GM19351 (cell line): ENCODE measurements at regions not wholly inside any gene's neighbourhood (a gene's known extent, or its start where the extent isn't known, plus 50 kb on each side); places are given as distances from the start of the nearest gene placed in this dataset.

Experiments
- ATAC-seq: cut with Tn5 transposase; IDR thresholded peaks from one replicate; pipeline ENCODE4 v1.9.1; 2021; ENCODE audit warnings: mild to moderate bottlenecking, moderate library complexity; ENCODE audit not compliant: unreplicated experiment

GRCh38 chr4:112026058-112026457 is 119.2 kb upstream of the FAM241A start:
- no peak for ATAC-seq

GRCh38 chr4:112029771-112030171 is 115.5 kb upstream of the FAM241A start:
- ATAC-seq, result no peak

GRCh38 chr4:112031712-112032328 is 113.4 kb upstream of the FAM241A start:
- ATAC-seq, result peak; percentile 93

GRCh38 chr4:112036886-112037285 is 108.4 kb upstream of the FAM241A start:
- no peak for ATAC-seq

GRCh38 chr4:112038861-112039260 is 106.4 kb upstream of the FAM241A start:
- ATAC-seq, result no peak

GRCh38 chr4:112049119-112049518 is 96.1 kb upstream of the FAM241A start:
- peak; percentile 96 for ATAC-seq

GRCh38 chr4:112053825-112054350 is 91.4 kb upstream of the FAM241A start:
- no peak for ATAC-seq

GRCh38 chr4:112055100-112055499 is 90.2 kb upstream of the FAM241A start:
- no peak for ATAC-seq

- ATAC-seq, result no peak
These were observed 87.8 kb upstream of the FAM241A start for GRCh38 chr4:112057470-112057869.

GRCh38 chr4:112058433-112058832 is 86.8 kb upstream of the FAM241A start:
- ATAC-seq, result no peak

- ATAC-seq, result peak; percentile 49
These were observed 85.0 kb upstream of the FAM241A start for GRCh38 chr4:112060212-112060611.

- no peak for ATAC-seq
These were observed 83.9 kb upstream of the FAM241A start for GRCh38 chr4:112061207-112061817.

GRCh38 chr4:112063260-112063659 is 82.0 kb upstream of the FAM241A start:
- no peak for ATAC-seq

- ATAC-seq, result no peak
These were observed 76.1 kb upstream of the FAM241A start for GRCh38 chr4:112069110-112069509.

- ATAC-seq, result no peak
These were observed 72.1 kb upstream of the FAM241A start for GRCh38 chr4:112073181-112073580.

- peak; percentile 84 for ATAC-seq
These were observed 70.0 kb upstream of the FAM241A start for GRCh38 chr4:112075129-112075753.

- ATAC-seq, result no peak
These were observed 69.3 kb upstream of the FAM241A start for GRCh38 chr4:112075906-112076305.

- ATAC-seq, result peak; percentile 51
These were observed 68.2 kb upstream of the FAM241A start for GRCh38 chr4:112076919-112077608.

- no peak for ATAC-seq
These were observed 67.5 kb upstream of the FAM241A start for GRCh38 chr4:112077743-112078142.

GRCh38 chr4:112082954-112083586 is 62.2 kb upstream of the FAM241A start:
- ATAC-seq, result no peak
